HepG2 (cell line): ENCODE measurements at regions not wholly inside any gene's neighbourhood (a gene's known extent, or its start where the extent isn't known, plus 50 kb on each side); places are given as distances from the start of the nearest gene placed in this dataset.

ENCODE experiments used
- ATAC-seq: fragments of 200-7000 bp; cut with Tn5 transposase; 3 replicates; pipeline ENCODE4 v1.9.1; 2020; ENCODE audit warnings: mild to moderate bottlenecking, moderate library complexity
- BruUV-seq: library from RNA; stranded (reverse); fragments of 400-500 nt; replicated peaks from 2 replicates; lab custom pipeline; 2021; lab: Mats Ljungman, UMichigan
- CTCF ChIA-PET: fragments of 300-600 bp; formaldehyde crosslinking; extraction: SDS; loops from one replicate; lab custom pipeline; 2021; ENCODE audit warnings: low total read pairs, inconsistent platforms, low intra/inter-chr PET ratio; lab: Yijun Ruan, JAX
- POLR2A ChIA-PET: fragments of 350-600 bp; sonication (Branson Sonifier 250); formaldehyde crosslinking; loops from one replicate; lab custom pipeline; 2020; ENCODE audit warnings: antibody characterized with exemption, inconsistent platforms; lab: Yijun Ruan, JAX
- DNase-seq: peaks from one replicate; pipeline ENCODE4 v3.0.0-alpha.2; 2015; ENCODE audit warnings: low spot score
- FAIRE-seq: peaks from 3 replicates; lab custom pipeline; 2011; peaks lifted over from hg19 to GRCh38; lab: Jason Lieb, UNC
- H2AFZ ChIP-seq: one replicate; pipeline ENCODE4 v1.6.1; 2011; ENCODE audit warnings: low read length, inconsistent platforms
- H3K27ac ChIP-seq: fragments of 300-600 bp; 3 replicates; pipeline ENCODE4 v1.8.0; 2011; ENCODE audit warnings: mixed run types, mild to moderate bottlenecking, mixed read lengths, low read length, inconsistent platforms; ENCODE audit not compliant: insufficient read depth; ENCODE audit errors: extremely low read length
- H3K27me3 ChIP-seq, 2 experiments: fragments of 200-600 bp in 1 of 2; 2 replicates in 1 of 2; 3 replicates in 1 of 2; pipeline versions ENCODE4 v1.6.0 to v1.8.0; 2011; ENCODE audit warnings: low read length in 2 of 2, mild to moderate bottlenecking in 2 of 2, moderate library complexity in 2 of 2, inconsistent platforms in 1 of 2; ENCODE audit not compliant: insufficient read depth in 2 of 2, control insufficient read depth in 1 of 2
- H3K36me3 ChIP-seq, 2 experiments: fragments of 200-600 bp in 1 of 2; replicated peaks in 1 of 2; 2 replicates in 1 of 2; 3 replicates in 1 of 2; pipeline versions ENCODE4 v1.5.1 to v1.8.0; 2011; ENCODE audit warnings: low read length in 2 of 2, inconsistent platforms in 1 of 2; ENCODE audit not compliant: insufficient read depth in 2 of 2, control insufficient read depth in 1 of 2
- H3K4me1 ChIP-seq: 2 replicates; pipeline ENCODE4 v1.5.1; 2012; ENCODE audit warnings: low read length, inconsistent platforms; ENCODE audit not compliant: insufficient read depth
- H3K4me2 ChIP-seq: 2 replicates; pipeline ENCODE4 v1.6.0; 2011; ENCODE audit warnings: low read depth, low read length, inconsistent platforms
- H3K4me3 ChIP-seq, 3 experiments: fragments of 200-600 bp in 1 of 3; sonication (generic), shearing (Covaris generic) in 1 of 3; replicated peaks in 1 of 3; 2 replicates each; pipeline ENCODE4 v1.5.1; 2011 to 2016; ENCODE audit warnings: low read length in 3 of 3, inconsistent platforms in 2 of 3, low read depth in 2 of 3, mild to moderate bottlenecking in 2 of 3, control low read depth in 1 of 3, mixed read lengths in 1 of 3; ENCODE audit not compliant: insufficient read depth in 1 of 3
- H3K79me2 ChIP-seq: one replicate; pipeline ENCODE4 v1.6.1; 2011; ENCODE audit warnings: low read length, inconsistent platforms; ENCODE audit not compliant: insufficient read depth
- H3K9ac ChIP-seq: 2 replicates; pipeline ENCODE4 v1.6.0; 2011; ENCODE audit warnings: mild to moderate bottlenecking, low read depth, low read length, inconsistent platforms; ENCODE audit not compliant: insufficient read depth
- H3K9me3 ChIP-seq: 2 replicates; pipeline ENCODE4 v1.5.1; 2012; ENCODE audit warnings: mild to moderate bottlenecking, low read length
- H4K20me1 ChIP-seq: 2 replicates; pipeline ENCODE4 v1.6.0; 2011; ENCODE audit warnings: inconsistent platforms, mild to moderate bottlenecking, low read length, moderate library complexity; ENCODE audit not compliant: insufficient read depth
- BRCA1 ChIP-seq: sonication (generic); formaldehyde crosslinking; IDR thresholded peaks from 2 replicates; pipeline ENCODE4 v1.4.0; 2020; ENCODE audit warnings: missing genetic modification reagents
- CAMTA2 ChIP-seq: sonication (generic); formaldehyde crosslinking; IDR thresholded peaks from 2 replicates; pipeline ENCODE4 v1.4.0; 2020; ENCODE audit warnings: mild to moderate bottlenecking, missing genetic modification reagents, borderline replicate concordance
- CEBPZ ChIP-seq: IDR thresholded peaks from 2 replicates; pipeline ENCODE4 v1.6.1; 2012; ENCODE audit warnings: low read length, improper control_type of control experiment
- FOXP1 ChIP-seq, 2 experiments: fragments of 450-650 bp in 1 of 2; IDR thresholded peaks; 2 replicates each; pipeline ENCODE4 v1.6.1; 2017 to 2018; ENCODE audit warnings: antibody characterized with exemption in 1 of 2
- ISL2 ChIP-seq: sonication (generic); formaldehyde crosslinking; IDR thresholded peaks from 2 replicates; pipeline ENCODE4 v1.5.0; 2020; ENCODE audit warnings: missing genetic modification reagents
- PRDM10 ChIP-seq: sonication (generic); formaldehyde crosslinking; IDR thresholded peaks from 2 replicates; pipeline ENCODE4 v1.4.0; 2020; ENCODE audit warnings: low read depth, missing genetic modification reagents
- RBAK ChIP-seq: sonication (generic); formaldehyde crosslinking; IDR thresholded peaks from 2 replicates; pipeline ENCODE4 v1.5.1; 2020; ENCODE audit warnings: mild to moderate bottlenecking, missing genetic modification reagents
- TOPORS ChIP-seq: sonication (generic); formaldehyde crosslinking; IDR thresholded peaks from 2 replicates; pipeline ENCODE4 v1.8.0; 2023; ENCODE audit warnings: mild to moderate bottlenecking, missing genetic modification reagents
- YEATS2 ChIP-seq: sonication (generic); formaldehyde crosslinking; IDR thresholded peaks from 2 replicates; pipeline ENCODE4 v1.4.0; 2020; ENCODE audit warnings: missing genetic modification reagents, borderline replicate concordance
- ZNF121 ChIP-seq: sonication (generic); formaldehyde crosslinking; IDR thresholded peaks from 2 replicates; pipeline ENCODE4 v1.5.0; 2020; ENCODE audit warnings: mild to moderate bottlenecking, missing genetic modification reagents
- ZNF530 ChIP-seq: sonication (generic); formaldehyde crosslinking; IDR thresholded peaks from 2 replicates; pipeline ENCODE4 v1.5.0; 2020; ENCODE audit warnings: low read depth, mild to moderate bottlenecking, missing genetic modification reagents
- ZNF619 ChIP-seq: sonication (generic); formaldehyde crosslinking; IDR thresholded peaks from 2 replicates; pipeline ENCODE4 v1.4.0; 2020; ENCODE audit warnings: mild to moderate bottlenecking, missing genetic modification reagents
- ZNF775 ChIP-seq: sonication (generic); formaldehyde crosslinking; IDR thresholded peaks from 2 replicates; pipeline ENCODE4 v1.4.0; 2020; ENCODE audit warnings: missing genetic modification reagents, mild to moderate bottlenecking, moderate library complexity, borderline replicate concordance
- WGBS: methylation state at CpG from one replicate; pipeline ENCODE4 v1.1.6; 2017; ENCODE audit warnings: low lambda C conversion rate; 5-methylcytosine and 5-hydroxymethylcytosine counted together
- in situ Hi-C: cut with HindIII; loops from 2 replicates; pipeline ENCODE4 v1.10.0; 2017; ENCODE audit warnings: low pct_unique_long_range_greater_than_20kb; ENCODE audit not compliant: extremely low pct_ligation_motif_present
- intact Hi-C: fragments of 100-400 bp; cut with micrococcal nuclease; formaldehyde crosslinking; loops from one replicate; pipeline ENCODE4 v1.10.0; 2022; ENCODE audit not compliant: unreplicated experiment

- no peak for TF ChIP-seq BRCA1 (CRISPR knock-in tag)
- no peak for TF ChIP-seq ZNF619
- no peak for TF ChIP-seq ZNF121
- no peak for TF ChIP-seq ZNF775
- TF ChIP-seq ISL2 (CRISPR knock-in tag): no peak
- TF ChIP-seq PRDM10 (CRISPR knock-in tag): no peak
- TF ChIP-seq, all 625 proteins: peak for 0
- FAIRE-seq: no peak
These were observed 1066.7 kb upstream of the ATXN8OS start for GRCh38 chr13:69040898-69041297.

GRCh38 chr13:69035771-69036170 is 1071.9 kb upstream of the ATXN8OS start:
- intact Hi-C loops (no loop called here), in situ Hi-C loops (no loop called here)
- BruUV-seq: no TSS peak
- WGBS: 42% methylated on average over 3 of the region's 3 CpGs
- Histone ChIP-seq H3K9ac (no peak overlapping the region), H3K4me2 (no peak overlapping the region), H2AFZ (no peak overlapping the region), H4K20me1 (no peaks in the 10 kb centered on the region), H3K4me3 (no peak overlapping the region), H3K9me3 (no peaks in the 10 kb centered on the region), H3K27ac (no peak overlapping the region), H3K79me2 (no peaks in the 10 kb centered on the region), H3K36me3 (no peaks in the 10 kb centered on the region), H3K4me1 (no peaks in the 10 kb centered on the region), H3K27me3 (no peaks in the 10 kb centered on the region)
- ATAC-seq (no peak), DNase-seq (no peak), FAIRE-seq (no peak)
- ChIA-PET CTCF (no interaction called here), POLR2A (no interaction called here)
- no peak for TF ChIP-seq YEATS2 (CRISPR knock-in tag)
- TF ChIP-seq ZNF530: no peak
- TF ChIP-seq FOXP1 (IDR thresholded peaks at IDR 0.05): no peak
- TF ChIP-seq FOXP1 (CRISPR knock-in tag; IDR thresholded peaks at IDR 0.05): no peak
- TF ChIP-seq RBAK (CRISPR knock-in tag): no peak
- TF ChIP-seq CEBPZ: no peak
- no peak for TF ChIP-seq CAMTA2 (CRISPR knock-in tag)
- no peak for TF ChIP-seq TOPORS (CRISPR knock-in tag)

More at GRCh38 chr13:69040898-69041297, 1066.7 kb upstream of the ATXN8OS start:
- BruUV-seq: no TSS peak
- no peak overlapping the region for H2AFZ ChIP-seq
- intact Hi-C loops (no loop called here), in situ Hi-C loops (no loop called here)
- ChIA-PET CTCF (no interaction called here), POLR2A (no interaction called here)
- no peak for DNase-seq
- no peaks in the 10 kb centered on the region for H3K79me2 ChIP-seq
- H3K4me1 ChIP-seq: no peaks in the 10 kb centered on the region
- no peaks in the 10 kb centered on the region for H3K9me3 ChIP-seq
- no peak overlapping the region for H3K9ac ChIP-seq
- H3K4me3 ChIP-seq: no peak overlapping the region
- H3K36me3 ChIP-seq: no peaks in the 10 kb centered on the region
- no peak overlapping the region for H3K27ac ChIP-seq
- no peaks in the 10 kb centered on the region for H4K20me1 ChIP-seq
- 2% methylated on average over 2 of the region's 2 CpGs for WGBS
- H3K27me3 ChIP-seq: no peaks in the 10 kb centered on the region; a peak in 1 of 5 replicates
- H3K4me2 ChIP-seq: no peak overlapping the region
- ATAC-seq: no peak
